Astrocyte of the cerebellum (primary cell): ENCODE measurements at regions not wholly inside any gene's neighbourhood (a gene's known extent, or its start where the extent isn't known, plus 50 kb on each side); places are given as distances from the start of the nearest gene placed in this dataset.
"Not testable (repeated sequence)": the region's sequence is repeated elsewhere in the genome, so short reads cannot be mapped to it uniquely, and the experiment has no call there.

Experiments
- DNase-seq: peaks from one replicate; pipeline ENCODE4 v3.0.0-alpha.2; 2011; ENCODE audit warnings: low read depth
- H3K4me3 ChIP-seq: 2 replicates; pipeline ENCODE4 v1.5.1; 2011; ENCODE audit warnings: mild to moderate bottlenecking, low read depth, low read length, moderate library complexity
- CTCF ChIP-seq: IDR thresholded peaks from 2 replicates; pipeline ENCODE4 v1.5.1; 2012; ENCODE audit warnings: low read length, low read depth, moderate library complexity, mild to moderate bottlenecking; ENCODE audit errors: missing control alignments
- in situ Hi-C: cut with HindIII; loops from 2 replicates; pipeline ENCODE4 v1.10.0; 2017; ENCODE audit warnings: low sequenced_read_pairs

DNA sequence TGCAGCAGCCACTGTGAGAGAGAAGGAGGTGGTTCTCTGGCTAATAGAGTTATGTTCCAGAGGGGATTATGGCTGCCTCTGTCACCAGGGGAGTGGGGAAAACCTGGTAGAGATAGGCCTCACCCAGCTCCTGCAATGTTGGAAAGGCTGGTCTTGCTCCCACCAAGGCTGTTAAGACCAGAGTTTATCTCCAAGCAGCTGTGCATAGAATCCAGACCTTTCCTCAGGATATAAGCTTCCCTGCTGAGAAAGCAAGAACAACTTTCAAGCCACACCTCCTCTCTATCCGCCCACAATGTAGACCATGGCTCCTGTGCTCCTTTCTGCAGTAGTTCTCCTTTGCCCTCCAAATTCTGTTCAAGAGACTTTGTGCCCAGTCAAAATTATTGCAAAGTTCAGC lies 1375.4 kb downstream of the REEP3 start:
- in situ Hi-C loops, result no loop called here
- H3K4me3 ChIP-seq, result no peak overlapping the region
- no peak for TF ChIP-seq CTCF
- DNase-seq, result no peak

GRCh38 chr10:64906311-64906710 lies 1385.1 kb downstream of the REEP3 start:
- DNase-seq, in situ Hi-C loops: not testable (repeated sequence)

GRCh38 chr10:64924306-64924705 lies 1403.1 kb downstream of the REEP3 start:
- DNase-seq, H3K4me3 ChIP-seq, in situ Hi-C loops: not testable (repeated sequence)

More at GRCh38 chr10:64906311-64906710, 1385.1 kb downstream of the REEP3 start:
- not testable (repeated sequence) for H3K4me3 ChIP-seq

DNA sequence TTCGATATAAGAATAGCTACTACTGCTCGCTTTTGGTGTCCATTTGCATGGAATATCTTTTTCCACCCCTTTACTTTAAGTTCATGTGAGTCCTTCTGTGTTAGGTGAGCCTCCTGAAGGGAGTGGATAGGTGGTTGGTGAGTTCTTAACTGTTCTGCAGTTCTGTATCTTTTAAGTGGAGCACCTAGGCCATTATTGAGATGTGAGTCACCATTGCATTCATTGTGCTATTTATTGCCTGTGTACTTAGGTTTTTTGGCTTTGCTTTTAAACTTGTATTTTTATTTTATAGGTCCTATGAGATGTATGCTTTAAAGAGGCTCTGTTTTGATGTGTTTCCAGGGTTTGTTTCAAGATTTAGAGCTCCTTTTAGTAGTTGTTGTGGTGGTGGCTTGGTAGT lies 1430.8 kb downstream of the REEP3 start:
- in situ Hi-C loops, result no loop called here
- no peak for TF ChIP-seq CTCF
- DNase-seq, result no peak
- no peak overlapping the region for H3K4me3 ChIP-seq

- TF ChIP-seq CTCF, result no peak
- H3K4me3 ChIP-seq, result no peak overlapping the region
- no peak for DNase-seq
- in situ Hi-C loops, result no loop called here
These were observed 1435.2 kb downstream of the REEP3 start for GRCh38 chr10:64956441-64956840.

DNA sequence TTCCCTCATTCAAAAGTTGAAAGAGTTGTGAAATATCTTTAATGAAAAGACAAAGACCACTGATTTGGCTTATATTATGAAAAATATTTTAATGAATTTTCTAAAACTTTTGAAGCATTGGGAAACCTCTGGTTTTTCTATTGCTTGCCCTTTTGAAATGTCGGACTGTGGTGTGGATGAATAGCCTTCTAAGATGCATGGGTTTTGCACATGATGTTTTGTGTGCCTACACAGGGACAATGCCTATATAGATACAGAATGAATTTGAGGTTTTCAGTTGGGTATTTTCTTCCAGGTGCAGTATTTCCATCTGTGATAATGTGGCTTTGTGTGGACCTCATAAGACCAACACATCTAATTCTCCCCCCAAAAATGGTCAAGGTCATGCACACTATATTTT lies 1437.9 kb downstream of the REEP3 start:
- no peak for TF ChIP-seq CTCF
- H3K4me3 ChIP-seq, result no peak overlapping the region
- in situ Hi-C loops, result no loop called here
- DNase-seq, result no peak

DNA sequence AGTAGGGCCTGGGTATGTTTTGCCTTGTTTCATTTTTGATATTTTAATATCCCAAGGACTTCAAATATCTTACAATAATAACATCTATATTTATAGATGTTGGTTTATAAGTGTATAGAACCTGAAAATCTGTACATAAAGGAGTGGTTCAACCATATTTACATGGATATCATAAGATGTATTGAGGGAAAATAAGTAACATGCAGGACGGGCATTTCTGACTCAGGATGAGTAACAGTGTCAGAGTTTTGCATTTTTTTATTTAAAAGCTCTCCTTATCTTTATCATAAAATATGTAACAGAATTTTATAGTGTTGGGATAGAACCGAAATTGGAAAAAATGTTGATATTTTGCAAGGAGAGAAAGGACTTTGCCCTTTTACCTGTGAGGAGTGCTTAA lies 1438.7 kb downstream of the REEP3 start:
- no peak overlapping the region for H3K4me3 ChIP-seq
- in situ Hi-C loops, result no loop called here
- DNase-seq, result no peak
- no peak for TF ChIP-seq CTCF

DNA sequence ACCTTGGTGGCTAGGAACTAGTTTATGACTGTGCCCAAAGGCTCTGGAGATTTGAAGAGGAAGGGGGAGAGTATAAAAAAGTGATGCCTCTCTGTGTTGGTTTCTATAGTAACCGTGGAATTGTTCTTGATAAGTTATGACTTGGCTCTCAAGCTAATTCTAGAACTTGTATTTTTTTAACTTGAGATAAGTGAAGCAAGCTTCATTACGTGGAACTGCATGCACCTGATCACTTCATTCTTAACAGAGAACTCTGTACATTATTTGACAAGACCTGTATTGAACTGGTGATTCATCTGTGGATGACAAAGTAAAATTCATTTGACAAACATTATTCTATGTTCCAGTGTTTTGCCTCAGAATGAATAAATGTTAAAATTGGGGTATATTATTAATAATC lies 1452.2 kb downstream of the REEP3 start:
- no peak for DNase-seq
- in situ Hi-C loops, result no loop called here
- TF ChIP-seq CTCF, result no peak
- no peak overlapping the region for H3K4me3 ChIP-seq
